ENCODE measurements at regions not wholly inside any gene's neighbourhood (a gene's known extent, or its start where the extent isn't known, plus 50 kb on each side); places are given as distances from the start of the nearest gene placed in this dataset.

DNA sequence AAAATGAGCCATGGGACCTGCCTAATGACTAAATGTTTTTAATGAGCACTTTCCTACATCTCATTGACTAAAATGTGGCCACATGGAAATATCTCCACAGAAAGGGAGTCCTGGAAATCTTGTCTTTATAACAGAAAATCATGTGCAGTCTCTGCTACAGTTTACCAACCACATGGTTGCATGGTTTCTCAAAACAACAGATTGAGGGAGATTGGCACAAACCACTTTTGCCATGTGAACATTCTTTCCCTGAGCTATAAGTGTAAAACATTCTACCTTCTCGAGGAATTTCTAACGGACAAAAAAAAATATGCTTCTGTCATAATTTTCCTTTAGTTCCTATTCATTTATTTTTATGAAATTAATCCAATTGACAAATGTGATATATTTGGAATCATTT lies 218.9 kb upstream of the SLITRK5 start:
- Mint-ChIP-seq H3K27me3 (ENCODE audit: insufficient read depth) (no peaks in the 10 kb centered on the region), H3K4me1 (no peaks in the 10 kb centered on the region), H3K9me3 (no peaks in the 10 kb centered on the region), H3K4me3 (no peak overlapping the region), H3K36me3 (ENCODE audit: low read depth) (no peaks in the 10 kb centered on the region), H3K27ac (no peak overlapping the region)
- no peak overlapping the region for H3K27ac ChIP-seq (ENCODE audit: low read depth, low read length)
- no peak for DNase-seq
- no peak overlapping the region for H3K9ac ChIP-seq (ENCODE audit: extremely low read depth, low read length, poor library complexity, severe bottlenecking)
- no peaks in the 10 kb centered on the region for H3K27me3 ChIP-seq (ENCODE audit: control insufficient read depth, insufficient read depth, low read length, poor library complexity, severe bottlenecking)
- TF ChIP-seq, protein P1, sequence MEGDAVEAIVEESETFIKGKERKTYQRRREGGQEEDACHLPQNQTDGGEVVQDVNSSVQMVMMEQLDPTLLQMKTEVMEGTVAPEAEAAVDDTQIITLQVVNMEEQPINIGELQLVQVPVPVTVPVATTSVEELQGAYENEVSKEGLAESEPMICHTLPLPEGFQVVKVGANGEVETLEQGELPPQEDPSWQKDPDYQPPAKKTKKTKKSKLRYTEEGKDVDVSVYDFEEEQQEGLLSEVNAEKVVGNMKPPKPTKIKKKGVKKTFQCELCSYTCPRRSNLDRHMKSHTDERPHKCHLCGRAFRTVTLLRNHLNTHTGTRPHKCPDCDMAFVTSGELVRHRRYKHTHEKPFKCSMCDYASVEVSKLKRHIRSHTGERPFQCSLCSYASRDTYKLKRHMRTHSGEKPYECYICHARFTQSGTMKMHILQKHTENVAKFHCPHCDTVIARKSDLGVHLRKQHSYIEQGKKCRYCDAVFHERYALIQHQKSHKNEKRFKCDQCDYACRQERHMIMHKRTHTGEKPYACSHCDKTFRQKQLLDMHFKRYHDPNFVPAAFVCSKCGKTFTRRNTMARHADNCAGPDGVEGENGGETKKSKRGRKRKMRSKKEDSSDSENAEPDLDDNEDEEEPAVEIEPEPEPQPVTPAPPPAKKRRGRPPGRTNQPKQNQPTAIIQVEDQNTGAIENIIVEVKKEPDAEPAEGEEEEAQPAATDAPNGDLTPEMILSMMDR (conservative IDR thresholded peaks at IDR 0.05), result no peak
- no peaks in the 10 kb centered on the region for H3K4me1 ChIP-seq (ENCODE audit: control insufficient read depth, insufficient read depth, low read length)
- H3K4me3 ChIP-seq (ENCODE audit: low read length), result no peak overlapping the region
- no peaks in the 10 kb centered on the region for H3K9me3 ChIP-seq (ENCODE audit: control insufficient read depth, low read length)
- H3K36me3 ChIP-seq (ENCODE audit: control insufficient read depth, insufficient read depth, low read length), result no peaks in the 10 kb centered on the region
- WGBS, 2 experiments (ENCODE audit: insufficient coverage in 1 of 2, insufficient read length in 1 of 2), result 100% methylated on average over 2 of the region's 2 CpGs; no CpG with 5 or more reads in 1 of the 2 experiments

DNA sequence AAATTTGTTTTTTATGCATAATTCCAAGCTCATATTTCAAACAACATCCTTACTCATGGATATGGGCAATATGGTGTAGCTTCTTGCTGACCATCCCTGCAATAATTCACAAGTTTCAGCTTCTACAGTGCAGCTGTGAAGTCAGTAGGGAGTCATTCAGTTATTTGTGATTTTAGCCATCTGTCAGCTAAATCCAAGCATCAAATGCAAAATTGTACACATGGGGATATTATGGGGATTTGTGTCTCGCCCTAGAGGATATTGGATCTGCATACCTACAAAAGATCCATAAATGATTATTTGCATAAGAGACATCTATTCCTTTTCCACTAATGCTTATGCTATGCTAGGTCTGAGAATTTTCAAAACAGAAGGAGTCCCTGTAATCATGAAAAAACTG lies 217.9 kb upstream of the SLITRK5 start:
- no peak for DNase-seq
- H3K27me3 ChIP-seq (ENCODE audit: control insufficient read depth, insufficient read depth, low read length, poor library complexity, severe bottlenecking), result no peaks in the 10 kb centered on the region
- H3K36me3 ChIP-seq (ENCODE audit: control insufficient read depth, insufficient read depth, low read length), result no peaks in the 10 kb centered on the region
- H3K9me3 ChIP-seq (ENCODE audit: control insufficient read depth, low read length), result no peaks in the 10 kb centered on the region
- no peak overlapping the region for H3K9ac ChIP-seq (ENCODE audit: extremely low read depth, low read length, poor library complexity, severe bottlenecking)
- H3K4me3 ChIP-seq (ENCODE audit: low read length), result no peak overlapping the region
- H3K4me3 Mint-ChIP-seq, result no peak overlapping the region
- TF ChIP-seq, protein P1 (conservative IDR thresholded peaks at IDR 0.05), result no peak
- H3K36me3 Mint-ChIP-seq (ENCODE audit: low read depth), result no peaks in the 10 kb centered on the region
- H3K4me1 Mint-ChIP-seq, result no peaks in the 10 kb centered on the region
- no peak overlapping the region for H3K27ac Mint-ChIP-seq
- no peaks in the 10 kb centered on the region for H3K9me3 Mint-ChIP-seq
- WGBS, 2 experiments (ENCODE audit: insufficient coverage in 1 of 2, insufficient read length in 1 of 2), result 80% methylated on average over 1 of the region's 1 CpG; no CpG with 5 or more reads in 1 of the 2 experiments
- H3K27ac ChIP-seq (ENCODE audit: low read depth, low read length), result no peak overlapping the region
- no peaks in the 10 kb centered on the region for H3K27me3 Mint-ChIP-seq (ENCODE audit: insufficient read depth)
- no peaks in the 10 kb centered on the region for H3K4me1 ChIP-seq (ENCODE audit: control insufficient read depth, insufficient read depth, low read length)

DNA sequence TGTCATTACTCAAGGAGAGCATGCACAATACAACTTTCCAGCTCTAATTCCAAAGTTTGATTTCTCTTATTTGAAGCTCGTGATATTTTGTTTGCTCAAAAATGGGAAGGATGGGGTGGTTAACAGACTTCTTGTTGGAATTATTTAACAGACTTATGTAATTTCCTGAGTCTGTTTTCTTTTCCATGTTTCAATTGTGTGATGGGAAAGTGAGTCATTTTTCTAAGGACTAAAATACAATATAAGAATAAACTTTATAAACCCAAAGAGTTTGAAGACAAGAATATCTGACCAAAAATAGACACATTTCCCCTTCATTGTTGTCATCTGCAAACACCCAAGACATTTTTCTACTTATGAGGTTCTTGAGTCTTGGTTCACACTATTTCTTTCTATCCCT lies 211.8 kb upstream of the SLITRK5 start:
- Mint-ChIP-seq H3K4me3 (no peak overlapping the region), H3K27ac (no peak overlapping the region), H3K9me3 (no peaks in the 10 kb centered on the region), H3K36me3 (ENCODE audit: low read depth) (no peaks in the 10 kb centered on the region), H3K4me1 (no peaks in the 10 kb centered on the region), H3K27me3 (ENCODE audit: insufficient read depth) (no peaks in the 10 kb centered on the region)
- Histone ChIP-seq H3K4me3 (ENCODE audit: low read length) (no peak overlapping the region), H3K9ac (ENCODE audit: extremely low read depth, low read length, poor library complexity, severe bottlenecking) (no peak overlapping the region), H3K36me3 (ENCODE audit: control insufficient read depth, insufficient read depth, low read length) (no peaks in the 10 kb centered on the region), H3K27ac (ENCODE audit: low read depth, low read length) (no peak overlapping the region), H3K27me3 (ENCODE audit: control insufficient read depth, insufficient read depth, low read length, poor library complexity, severe bottlenecking) (no peaks in the 10 kb centered on the region), H3K4me1 (ENCODE audit: control insufficient read depth, insufficient read depth, low read length) (no peaks in the 10 kb centered on the region), H3K9me3 (ENCODE audit: control insufficient read depth, low read length) (no peaks in the 10 kb centered on the region)
- TF ChIP-seq, protein P1 (conservative IDR thresholded peaks at IDR 0.05), result no peak
- DNase-seq, result no peak
- WGBS, 2 experiments (ENCODE audit: insufficient coverage in 1 of 2, insufficient read length in 1 of 2), result 80 to 86% methylated on average over 1 of the region's 1 CpG

Measured in endodermal cell (in vitro differentiated cells).